SK-N-MC (cell line): ENCODE measurements at regions not wholly inside any gene's neighbourhood (a gene's known extent, or its start where the extent isn't known, plus 50 kb on each side); places are given as distances from the start of the nearest gene placed in this dataset.

Experiments used
- EZH2 ChIP-seq: fragments of 200-600 bp; sonication (generic); IDR thresholded peaks from one replicate; pipeline ENCODE4 v1.6.1; 2017; ENCODE audit warnings: antibody characterized with exemption
- POLR2AphosphoS5 ChIP-seq: IDR thresholded peaks from 2 replicates; pipeline ENCODE4 v1.6.1; 2012; ENCODE audit warnings: mild to moderate bottlenecking, low read depth, low read length, borderline replicate concordance

- TF ChIP-seq POLR2AphosphoS5, result no peak
- TF ChIP-seq EZH2, result no peak
Observed at GRCh38 chr4:33072298-33073089, 2352.3 kb downstream of the PCDH7 start.
